ENCODE measurements at regions not wholly inside any gene's neighbourhood (a gene's known extent, or its start where the extent isn't known, plus 50 kb on each side); places are given as distances from the start of the nearest gene placed in this dataset.

DNA sequence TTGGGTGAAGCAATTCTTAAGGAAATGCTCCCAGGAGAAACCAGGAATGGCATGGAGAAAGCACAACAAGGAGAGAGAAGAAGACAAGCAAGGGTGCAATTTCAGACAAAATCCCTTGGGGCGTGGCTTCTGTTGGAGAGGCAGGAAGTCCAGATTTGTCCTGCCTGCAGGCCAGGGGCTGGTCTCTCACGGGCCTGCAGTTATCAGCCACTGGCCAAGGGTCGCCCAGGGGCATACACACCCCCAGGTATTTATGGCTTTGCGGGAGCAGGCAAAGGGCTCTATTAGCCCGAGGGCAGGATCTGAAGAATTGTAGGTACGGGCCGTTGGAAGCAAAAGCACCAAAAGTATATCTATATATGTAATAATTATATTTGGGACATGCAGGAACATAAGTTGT lies 87.7 kb downstream of the IYD start:
- Histone ChIP-seq H3K27me3 (ENCODE audit: control insufficient read depth, insufficient read depth, low read length) (no peaks in the 10 kb centered on the region), H3K9me3 (ENCODE audit: control insufficient read depth, insufficient read depth, low read length) (no peaks in the 10 kb centered on the region), H3K27ac (ENCODE audit: low read length) (no peak overlapping the region), H3K4me1 (ENCODE audit: control insufficient read depth, insufficient read depth, low read length) (0 out of 2 replicates have a peak, but pooled peaks cover 2% of the 10 kb centered on the region), H3K36me3 (ENCODE audit: control insufficient read depth, insufficient read depth, low read length) (no peaks in the 10 kb centered on the region), H3K4me3 (ENCODE audit: low read length) (no peak overlapping the region)
- WGBS (ENCODE audit: insufficient coverage, insufficient read length), result no CpG with 5 or more reads among the region's 7 CpGs
- no peak for DNase-seq (ENCODE audit: low read depth, low spot score)

DNA sequence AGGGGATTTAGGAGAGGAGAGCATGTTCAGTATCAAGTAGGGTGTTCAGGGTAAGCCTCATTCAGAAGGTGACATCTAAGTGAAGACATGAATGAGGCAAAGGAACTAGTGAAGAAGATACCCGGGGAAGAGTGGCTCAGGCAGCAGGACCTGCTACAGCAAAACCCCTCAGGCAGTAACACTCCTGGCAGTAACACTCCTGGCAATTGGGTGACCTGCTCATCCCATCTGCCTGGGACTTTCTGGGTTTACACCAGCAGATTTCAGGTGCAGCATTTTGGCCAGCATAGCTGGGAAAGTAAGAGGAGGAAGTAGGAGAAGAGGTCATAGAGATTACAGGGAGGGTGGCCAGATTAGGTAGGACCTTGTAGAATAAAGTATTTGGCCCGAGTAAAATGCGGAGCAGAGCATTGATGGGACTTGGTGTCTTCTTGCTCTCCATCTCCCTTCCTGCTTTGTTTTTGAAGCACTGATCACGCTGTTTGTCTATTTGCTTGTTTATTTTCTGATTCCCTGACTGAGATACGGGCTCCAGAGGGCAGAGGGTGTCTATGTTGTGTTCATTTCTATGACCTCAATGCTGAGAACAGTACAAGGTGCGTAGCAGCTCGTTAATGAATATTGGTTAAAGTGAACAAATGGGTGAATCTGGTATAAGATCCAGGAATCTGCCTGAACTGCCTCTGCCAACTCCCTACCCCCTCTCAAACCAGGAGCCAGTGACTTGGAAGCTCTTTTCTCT lies 88.3 kb downstream of the IYD start:
- Histone ChIP-seq H3K36me3 (ENCODE audit: control insufficient read depth, insufficient read depth, low read length) (no peaks in the 10 kb centered on the region), H3K27me3 (ENCODE audit: control insufficient read depth, insufficient read depth, low read length) (no peaks in the 10 kb centered on the region), H3K9me3 (ENCODE audit: control insufficient read depth, insufficient read depth, low read length) (no peaks in the 10 kb centered on the region), H3K4me1 (ENCODE audit: control insufficient read depth, insufficient read depth, low read length) (0 out of 2 replicates have a peak, but pooled peaks cover 2% of the 10 kb centered on the region), H3K27ac (ENCODE audit: low read length) (no peak overlapping the region), H3K4me3 (ENCODE audit: low read length) (no peak overlapping the region)
- WGBS (ENCODE audit: insufficient coverage, insufficient read length), result no CpG with 5 or more reads among the region's 7 CpGs
- no peak for DNase-seq (ENCODE audit: low read depth, low spot score)

DNA sequence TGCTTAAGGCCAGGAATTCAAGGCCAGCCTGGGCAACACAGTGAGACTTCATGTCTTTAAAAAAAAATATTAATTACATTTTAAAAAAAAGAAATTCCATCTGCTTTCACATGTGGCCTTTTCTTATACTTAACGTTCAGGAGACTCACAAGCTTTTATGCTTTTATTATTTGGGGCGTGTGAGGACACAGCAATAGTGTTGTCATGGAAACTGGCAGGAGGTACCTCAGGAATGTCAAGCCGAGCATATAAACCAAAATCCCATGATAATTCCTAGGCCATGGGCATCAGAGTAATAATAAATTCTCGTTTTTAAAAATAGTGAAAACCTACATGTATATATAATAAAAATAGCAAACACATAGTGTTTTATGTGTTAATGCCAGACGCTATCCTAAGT lies 89.8 kb downstream of the IYD start:
- Histone ChIP-seq H3K4me1 (ENCODE audit: control insufficient read depth, insufficient read depth, low read length) (no peaks in the 10 kb centered on the region), H3K27me3 (ENCODE audit: control insufficient read depth, insufficient read depth, low read length) (no peaks in the 10 kb centered on the region), H3K9me3 (ENCODE audit: control insufficient read depth, insufficient read depth, low read length) (no peaks in the 10 kb centered on the region), H3K27ac (ENCODE audit: low read length) (no peak overlapping the region), H3K36me3 (ENCODE audit: control insufficient read depth, insufficient read depth, low read length) (no peaks in the 10 kb centered on the region), H3K4me3 (ENCODE audit: low read length) (no peak overlapping the region)
- DNase-seq (ENCODE audit: low read depth, low spot score), result no peak
- no CpG with 5 or more reads among the region's 5 CpGs for WGBS (ENCODE audit: insufficient coverage, insufficient read length)

DNA sequence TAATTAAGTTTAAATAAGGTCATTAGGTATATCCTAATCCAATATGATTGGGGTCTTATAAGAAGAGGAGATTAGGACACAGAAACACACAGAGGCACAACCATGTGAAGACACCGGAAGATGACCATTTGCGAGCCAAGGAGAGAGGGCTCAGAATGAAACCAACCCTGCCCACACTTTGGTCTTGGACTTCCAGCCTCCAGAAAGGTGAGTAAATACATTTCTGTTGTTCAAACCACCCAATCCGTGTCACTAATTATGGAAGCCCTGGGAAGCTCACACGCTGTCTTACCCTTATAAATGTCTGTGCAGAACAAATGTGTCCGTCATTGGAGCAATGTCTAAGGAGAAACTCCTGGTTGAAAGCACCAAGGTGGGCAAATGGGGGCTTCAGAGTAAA lies 95.0 kb downstream of the IYD start:
- no peaks in the 10 kb centered on the region for H3K4me1 ChIP-seq (ENCODE audit: control insufficient read depth, insufficient read depth, low read length)
- H3K9me3 ChIP-seq (ENCODE audit: control insufficient read depth, insufficient read depth, low read length), result no peaks in the 10 kb centered on the region
- no peak overlapping the region for H3K27ac ChIP-seq (ENCODE audit: low read length)
- no peaks in the 10 kb centered on the region for H3K36me3 ChIP-seq (ENCODE audit: control insufficient read depth, insufficient read depth, low read length)
- WGBS (ENCODE audit: insufficient coverage, insufficient read length), result no CpG with 5 or more reads among the region's 5 CpGs
- no peaks in the 10 kb centered on the region for H3K27me3 ChIP-seq (ENCODE audit: control insufficient read depth, insufficient read depth, low read length)
- H3K4me3 ChIP-seq (ENCODE audit: low read length), result no peak overlapping the region
- DNase-seq (ENCODE audit: low read depth, low spot score), result no peak

DNA sequence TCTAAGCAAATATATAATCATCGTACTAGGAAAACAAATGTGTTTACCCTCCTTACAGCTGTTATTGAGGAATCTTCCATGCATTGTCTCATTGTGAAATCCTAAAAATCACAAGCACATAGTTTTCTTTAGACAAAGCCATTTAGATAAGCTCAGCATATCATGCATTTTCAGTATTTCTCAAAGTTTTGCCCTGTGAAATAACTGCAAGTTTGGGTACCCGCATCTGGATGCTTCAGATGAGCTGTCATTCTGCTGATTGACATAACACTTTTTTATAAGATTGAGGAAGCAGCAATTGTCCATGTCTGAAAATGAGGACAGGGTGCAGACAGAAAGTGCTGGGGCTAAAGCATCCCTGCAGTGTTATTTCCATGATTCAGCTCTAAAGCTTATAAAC lies 96.2 kb downstream of the IYD start:
- no CpG with 5 or more reads among the region's 2 CpGs for WGBS (ENCODE audit: insufficient coverage, insufficient read length)
- no peak overlapping the region for H3K27ac ChIP-seq (ENCODE audit: low read length)
- H3K4me3 ChIP-seq (ENCODE audit: low read length), result no peak overlapping the region
- no peaks in the 10 kb centered on the region for H3K36me3 ChIP-seq (ENCODE audit: control insufficient read depth, insufficient read depth, low read length)
- no peaks in the 10 kb centered on the region for H3K27me3 ChIP-seq (ENCODE audit: control insufficient read depth, insufficient read depth, low read length)
- no peak for DNase-seq (ENCODE audit: low read depth, low spot score)
- no peaks in the 10 kb centered on the region for H3K9me3 ChIP-seq (ENCODE audit: control insufficient read depth, insufficient read depth, low read length)
- H3K4me1 ChIP-seq (ENCODE audit: control insufficient read depth, insufficient read depth, low read length), result no peaks in the 10 kb centered on the region

DNA sequence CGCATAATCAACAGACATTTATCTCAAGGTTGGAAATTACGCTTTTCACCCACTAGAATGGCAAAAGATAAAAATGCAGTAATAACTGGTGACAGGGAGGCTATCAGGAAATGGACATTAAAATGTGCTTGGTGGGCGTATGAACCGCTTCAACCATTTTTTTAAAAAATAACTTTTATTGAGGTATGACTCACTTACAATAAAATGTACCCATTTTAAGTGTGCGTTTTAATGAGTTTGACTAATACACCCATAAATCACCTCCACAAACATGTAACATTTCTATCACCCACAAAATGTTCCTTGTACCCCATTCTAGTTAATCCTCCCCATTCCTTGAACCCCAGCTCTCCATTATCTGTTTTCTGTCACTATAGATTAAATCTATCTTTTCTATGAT lies 96.8 kb downstream of the IYD start:
- Histone ChIP-seq H3K27me3 (ENCODE audit: control insufficient read depth, insufficient read depth, low read length) (no peaks in the 10 kb centered on the region), H3K4me1 (ENCODE audit: control insufficient read depth, insufficient read depth, low read length) (no peaks in the 10 kb centered on the region), H3K36me3 (ENCODE audit: control insufficient read depth, insufficient read depth, low read length) (no peaks in the 10 kb centered on the region), H3K4me3 (ENCODE audit: low read length) (no peak overlapping the region), H3K27ac (ENCODE audit: low read length) (no peak overlapping the region), H3K9me3 (ENCODE audit: control insufficient read depth, insufficient read depth, low read length) (no peaks in the 10 kb centered on the region)
- no peak for DNase-seq (ENCODE audit: low read depth, low spot score)
- WGBS (ENCODE audit: insufficient coverage, insufficient read length), result no CpG with 5 or more reads among the region's 5 CpGs

DNA sequence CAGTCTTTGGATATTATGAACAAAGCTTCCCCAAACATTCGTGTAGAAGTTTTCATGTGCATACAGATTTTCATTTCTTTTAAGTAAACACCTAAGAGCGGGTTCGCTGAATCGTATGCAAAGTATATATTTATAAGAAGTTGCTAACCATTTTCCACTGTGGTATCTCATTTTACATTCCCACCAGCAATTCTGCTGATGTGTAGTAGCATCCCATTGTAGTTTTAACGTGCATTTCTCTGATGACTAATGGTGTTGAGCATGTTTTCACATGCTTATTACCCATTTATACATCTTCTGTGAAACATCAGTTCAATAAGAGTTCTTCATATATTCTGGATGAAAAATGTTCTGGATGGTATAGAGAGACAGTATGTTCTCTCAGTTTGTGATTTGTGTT lies 97.4 kb downstream of the IYD start:
- no peaks in the 10 kb centered on the region for H3K27me3 ChIP-seq (ENCODE audit: control insufficient read depth, insufficient read depth, low read length)
- no CpG with 5 or more reads among the region's 5 CpGs for WGBS (ENCODE audit: insufficient coverage, insufficient read length)
- H3K9me3 ChIP-seq (ENCODE audit: control insufficient read depth, insufficient read depth, low read length), result no peaks in the 10 kb centered on the region
- no peak overlapping the region for H3K4me3 ChIP-seq (ENCODE audit: low read length)
- DNase-seq (ENCODE audit: low read depth, low spot score), result no peak
- no peaks in the 10 kb centered on the region for H3K36me3 ChIP-seq (ENCODE audit: control insufficient read depth, insufficient read depth, low read length)
- H3K27ac ChIP-seq (ENCODE audit: low read length), result no peak overlapping the region
- H3K4me1 ChIP-seq (ENCODE audit: control insufficient read depth, insufficient read depth, low read length), result no peaks in the 10 kb centered on the region

DNA sequence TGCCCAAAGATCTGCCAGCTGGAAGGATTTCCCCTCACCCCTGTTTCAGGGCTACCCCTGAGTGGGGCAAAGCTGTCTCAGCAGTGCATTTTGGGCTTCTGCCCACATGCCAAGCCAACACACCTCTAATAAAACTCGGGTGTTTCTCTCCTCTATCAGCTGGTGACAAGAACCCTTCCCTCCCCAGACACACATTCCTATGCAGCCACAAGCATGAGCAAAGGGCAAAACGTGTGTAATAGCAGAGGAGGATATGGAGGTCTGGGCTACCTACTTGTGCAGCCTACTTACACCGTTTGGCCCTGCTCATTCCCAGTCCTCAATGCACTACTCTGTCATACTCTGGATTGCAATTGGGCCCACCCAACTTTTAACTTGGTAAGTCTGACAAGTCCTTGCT lies 101.3 kb downstream of the IYD start:
- no peaks in the 10 kb centered on the region for H3K27me3 ChIP-seq (ENCODE audit: control insufficient read depth, insufficient read depth, low read length)
- WGBS (ENCODE audit: insufficient coverage, insufficient read length), result no CpG with 5 or more reads among the region's 3 CpGs
- H3K36me3 ChIP-seq (ENCODE audit: control insufficient read depth, insufficient read depth, low read length), result no peaks in the 10 kb centered on the region
- no peak overlapping the region for H3K27ac ChIP-seq (ENCODE audit: low read length)
- H3K4me3 ChIP-seq (ENCODE audit: low read length), result no peak overlapping the region
- H3K9me3 ChIP-seq (ENCODE audit: control insufficient read depth, insufficient read depth, low read length), result no peaks in the 10 kb centered on the region
- no peaks in the 10 kb centered on the region for H3K4me1 ChIP-seq (ENCODE audit: control insufficient read depth, insufficient read depth, low read length)
- DNase-seq (ENCODE audit: low read depth, low spot score), result no peak

DNA sequence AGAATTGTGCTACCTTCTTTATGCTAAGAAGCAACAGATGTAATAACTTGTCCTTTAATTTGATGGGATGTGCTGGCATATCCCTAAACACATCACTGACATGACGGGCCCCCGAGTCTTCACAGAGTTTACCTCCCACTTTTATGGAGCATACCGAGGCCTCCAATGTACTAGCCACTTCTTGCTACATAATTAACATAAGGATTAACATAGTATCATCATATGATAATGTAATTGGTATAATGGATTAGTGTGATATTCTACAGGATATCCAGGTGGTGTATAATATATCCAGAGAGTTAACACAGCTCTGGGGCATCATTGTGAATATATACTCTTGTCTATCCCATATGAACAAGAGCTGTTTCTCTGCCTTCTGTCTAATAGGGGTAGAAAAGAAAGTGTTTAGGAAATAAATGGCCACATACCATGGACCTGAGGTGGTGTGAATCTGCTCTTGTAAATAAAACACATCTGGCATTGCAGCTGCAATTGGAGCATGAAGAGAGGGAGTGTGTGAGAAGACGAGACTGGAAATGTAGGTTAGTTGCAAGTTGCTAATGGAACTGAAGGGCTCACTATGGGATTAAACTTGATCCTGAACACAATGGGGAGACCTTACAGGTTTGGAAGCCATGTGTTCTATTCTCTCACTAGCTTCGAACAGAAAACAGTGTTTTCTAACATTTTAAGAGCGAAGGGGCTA lies 102.3 kb downstream of the IYD start:
- no peak for DNase-seq (ENCODE audit: low read depth, low spot score)
- WGBS (ENCODE audit: insufficient coverage, insufficient read length), result no CpG with 5 or more reads among the region's 6 CpGs
- Histone ChIP-seq H3K27me3 (ENCODE audit: control insufficient read depth, insufficient read depth, low read length) (no peaks in the 10 kb centered on the region), H3K36me3 (ENCODE audit: control insufficient read depth, insufficient read depth, low read length) (no peaks in the 10 kb centered on the region), H3K27ac (ENCODE audit: low read length) (no peak overlapping the region), H3K4me3 (ENCODE audit: low read length) (no peak overlapping the region), H3K9me3 (ENCODE audit: control insufficient read depth, insufficient read depth, low read length) (no peaks in the 10 kb centered on the region), H3K4me1 (ENCODE audit: control insufficient read depth, insufficient read depth, low read length) (no peaks in the 10 kb centered on the region)

DNA sequence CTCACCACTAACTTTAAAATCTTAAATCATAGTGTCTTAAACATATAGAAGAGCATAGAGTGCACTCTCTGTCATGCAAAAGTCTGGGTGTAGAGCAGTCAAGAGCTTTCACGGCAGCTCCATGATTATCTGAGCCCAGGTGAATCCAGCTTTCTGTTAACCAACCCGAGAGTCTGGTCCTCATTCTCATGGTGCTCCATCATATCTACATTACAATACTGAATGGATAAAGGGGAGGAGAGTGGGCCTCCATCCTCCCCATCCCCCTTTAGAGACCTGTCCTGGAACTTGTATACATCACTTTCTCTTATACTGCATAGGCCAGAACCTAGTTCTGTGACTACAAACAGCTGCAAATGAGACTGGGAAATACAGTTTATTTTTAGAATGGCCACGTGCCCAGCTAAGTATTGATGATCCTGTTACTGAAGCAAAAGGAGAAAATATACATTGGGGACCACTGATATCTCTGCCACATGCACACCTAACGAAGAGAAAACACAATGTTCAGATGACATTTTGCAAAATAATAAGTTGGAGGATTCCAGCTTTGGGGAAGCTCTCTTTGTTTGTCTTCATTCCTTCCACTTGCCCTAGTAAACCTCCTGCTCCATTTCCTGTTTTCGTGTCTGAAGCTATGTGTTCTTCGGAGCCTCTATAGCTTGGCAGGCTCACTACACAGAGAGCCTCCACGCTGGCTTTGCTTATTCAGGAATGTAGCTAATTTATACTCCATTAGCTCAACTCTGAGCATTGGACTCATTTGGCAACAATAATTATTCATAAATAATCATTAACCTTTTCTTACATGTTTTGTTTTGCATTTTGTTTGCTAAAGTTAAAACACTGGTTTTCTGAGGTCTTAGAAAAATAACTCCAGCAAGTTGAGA lies 110.1 kb downstream of the IYD start:
- no peaks in the 10 kb centered on the region for H3K27me3 ChIP-seq (ENCODE audit: control insufficient read depth, insufficient read depth, low read length)
- H3K27ac ChIP-seq (ENCODE audit: low read length), result no peak overlapping the region
- H3K4me1 ChIP-seq (ENCODE audit: control insufficient read depth, insufficient read depth, low read length), result peaks cover 1% of the 10 kb centered on the region; the same call in 1 of the 2 replicates
- H3K9me3 ChIP-seq (ENCODE audit: control insufficient read depth, insufficient read depth, low read length), result no peaks in the 10 kb centered on the region
- H3K4me3 ChIP-seq (ENCODE audit: low read length), result no peak overlapping the region
- WGBS (ENCODE audit: insufficient coverage, insufficient read length), result no CpG with 5 or more reads among the region's 7 CpGs
- H3K36me3 ChIP-seq (ENCODE audit: control insufficient read depth, insufficient read depth, low read length), result no peaks in the 10 kb centered on the region
- DNase-seq (ENCODE audit: low read depth, low spot score), result no peak

Measured in iPS DF 6.9 (cell line).